Loucy (cell line): ENCODE measurements at regions not wholly inside any gene's neighbourhood (a gene's known extent, or its start where the extent isn't known, plus 50 kb on each side); places are given as distances from the start of the nearest gene placed in this dataset.
"Not testable (repeated sequence)": the region's sequence is repeated elsewhere in the genome, so short reads cannot be mapped to it uniquely, and the experiment has no call there.

Source experiments
- H2AFZ ChIP-seq: fragments of 200-600 bp; sonication (generic); 2 replicates; pipeline ENCODE4 v1.6.0; 2016; ENCODE audit warnings: antibody characterized with exemption, mild to moderate bottlenecking, low read length, moderate library complexity
- H3F3A ChIP-seq: fragments of 200-600 bp; 2 replicates; pipeline ENCODE4 v1.6.0; 2016; ENCODE audit warnings: antibody characterized with exemption, low read depth, mild to moderate bottlenecking
- H3K27me3 ChIP-seq: fragments of 200-600 bp; sonication (generic); 2 replicates; pipeline ENCODE4 v1.6.1; 2014; ENCODE audit warnings: low read length, mild to moderate bottlenecking; ENCODE audit not compliant: insufficient read depth, poor library complexity, severe bottlenecking
- H3K36me3 ChIP-seq: fragments of 200-600 bp; sonication (generic); 2 replicates; pipeline ENCODE4 v1.6.1; 2016; ENCODE audit warnings: low read length; ENCODE audit not compliant: insufficient read depth
- H3K4me1 ChIP-seq: fragments of 200-600 bp; sonication (generic); 2 replicates; pipeline ENCODE4 v1.5.1; 2014; ENCODE audit warnings: low read length, mild to moderate bottlenecking; ENCODE audit not compliant: insufficient read depth, poor library complexity, severe bottlenecking
- H3K4me2 ChIP-seq: fragments of 200-600 bp; sonication (generic); 2 replicates; pipeline ENCODE4 v1.6.0; 2014; ENCODE audit warnings: antibody characterized with exemption, low read length, low read depth, mild to moderate bottlenecking; ENCODE audit not compliant: poor library complexity, severe bottlenecking
- H3K4me3 ChIP-seq: fragments of 200-600 bp; sonication (generic); 2 replicates; pipeline ENCODE4 v1.5.1; 2014; ENCODE audit warnings: low read length, mild to moderate bottlenecking, mixed read lengths; ENCODE audit not compliant: poor library complexity, severe bottlenecking
- H3K79me2 ChIP-seq: fragments of 200-600 bp; sonication (generic); 2 replicates; pipeline ENCODE4 v1.6.1; 2014; ENCODE audit warnings: low read length; ENCODE audit not compliant: insufficient read depth
- H3K9ac ChIP-seq: fragments of 200-600 bp; sonication (generic); 2 replicates; pipeline ENCODE4 v1.6.0; 2014; ENCODE audit warnings: mild to moderate bottlenecking, low read depth, low read length, moderate library complexity; ENCODE audit not compliant: poor library complexity, severe bottlenecking
- H3K9me2 ChIP-seq: fragments of 200-600 bp; sonication (generic); replicated peaks from 2 replicates; pipeline ENCODE4 v1.6.1; 2016; ENCODE audit warnings: low read depth, low read length, mixed read lengths
- H3K9me3 ChIP-seq: fragments of 200-600 bp; sonication (generic); 2 replicates; pipeline ENCODE4 v1.6.1; 2014; ENCODE audit warnings: mild to moderate bottlenecking, antibody characterized with exemption, low read length, low read depth; ENCODE audit not compliant: insufficient read depth
- H4K20me1 ChIP-seq: fragments of 200-600 bp; sonication (generic); 2 replicates; pipeline ENCODE4 v1.6.0; 2014; ENCODE audit warnings: antibody characterized with exemption, low read length, mild to moderate bottlenecking; ENCODE audit not compliant: insufficient read depth, poor library complexity, severe bottlenecking
- CTCF ChIP-seq: fragments of 200-600 bp; sonication (generic); conservative IDR thresholded peaks from 2 replicates; pipeline ENCODE4 v1.5.1; 2014; ENCODE audit warnings: mild to moderate bottlenecking, antibody characterized with exemption, low read length
- EZH2phosphoT487 ChIP-seq: fragments of 200-600 bp; IDR thresholded peaks from 2 replicates; pipeline ENCODE4 v1.6.1; 2018; ENCODE audit warnings: antibody characterized with exemption, mild to moderate bottlenecking, moderate library complexity, borderline replicate concordance

DNA sequence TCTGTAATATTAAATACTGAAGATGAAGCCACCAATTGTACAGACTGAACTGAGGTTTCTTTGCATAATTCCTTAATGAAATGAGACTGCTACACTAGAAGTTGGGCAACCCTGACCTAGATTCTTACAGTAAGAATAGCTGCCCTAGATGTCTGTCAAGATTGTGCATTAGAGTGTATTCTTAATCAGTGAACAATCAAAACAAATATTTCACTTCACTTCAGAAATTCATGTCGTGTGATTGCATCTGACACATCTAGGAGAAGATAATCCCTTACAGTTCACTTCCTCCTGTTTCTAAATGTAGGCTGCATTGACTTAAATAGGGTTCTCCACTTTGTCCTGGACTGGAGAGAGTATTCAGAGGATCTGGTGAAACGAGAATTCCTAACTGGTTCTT lies 283.1 kb downstream of the HNRNPD start:
- TF ChIP-seq CTCF (no peak), EZH2phosphoT487 (no peak)
- H3K9ac ChIP-seq, result no peak overlapping the region

GRCh38 chr4:82084747-82085146 lies 289.0 kb downstream of the HNRNPD start:
- Histone ChIP-seq H3K36me3 (no peaks in the 10 kb centered on the region), H3K4me1 (no peaks in the 10 kb centered on the region), H3K27me3 (no peaks in the 10 kb centered on the region), H3F3A (no peaks in the 10 kb centered on the region), H3K4me2 (no peak overlapping the region), H4K20me1 (no peaks in the 10 kb centered on the region), H3K79me2 (no peaks in the 10 kb centered on the region), H3K9me2 (no peaks in the 10 kb centered on the region), H3K9ac (no peak overlapping the region), H3K9me3 (no peaks in the 10 kb centered on the region), H3K4me3 (no peak overlapping the region), H2AFZ (no peak overlapping the region)
- TF ChIP-seq CTCF (no peak), EZH2phosphoT487 (no peak)

More for the DNA sequence above, 283.1 kb downstream of the HNRNPD start:
- Histone ChIP-seq H3K36me3 (no peaks in the 10 kb centered on the region), H3K79me2 (no peaks in the 10 kb centered on the region), H3K9me2 (no peaks in the 10 kb centered on the region), H3F3A (no peaks in the 10 kb centered on the region), H3K4me3 (no peak overlapping the region), H3K27me3 (no peaks in the 10 kb centered on the region), H3K4me2 (no peak overlapping the region), H2AFZ (no peak overlapping the region), H3K9me3 (no peaks in the 10 kb centered on the region), H3K4me1 (no peaks in the 10 kb centered on the region), H4K20me1 (no peaks in the 10 kb centered on the region)

GRCh38 chr4:82077471-82077995 lies 296.3 kb downstream of the HNRNPD start:
- not testable (repeated sequence) for H3K36me3 ChIP-seq, H4K20me1 ChIP-seq, H3K4me2 ChIP-seq, H3K9me2 ChIP-seq, H3F3A ChIP-seq, H3K79me2 ChIP-seq, H3K4me1 ChIP-seq, H3K9me3 ChIP-seq, H2AFZ ChIP-seq, H3K9ac ChIP-seq, H3K4me3 ChIP-seq, H3K27me3 ChIP-seq

GRCh38 chr4:82076809-82077208 lies 297.0 kb downstream of the HNRNPD start:
- Histone ChIP-seq H3K9me3 (no peaks in the 10 kb centered on the region), H3K4me3 (no peak overlapping the region), H3K27me3 (no peaks in the 10 kb centered on the region), H3K79me2 (no peaks in the 10 kb centered on the region), H3K9ac (no peak overlapping the region), H3K36me3 (no peaks in the 10 kb centered on the region), H3K4me1 (no peaks in the 10 kb centered on the region), H4K20me1 (no peaks in the 10 kb centered on the region), H3K4me2 (no peak overlapping the region), H3F3A (no peaks in the 10 kb centered on the region), H2AFZ (no peak overlapping the region), H3K9me2 (no peaks in the 10 kb centered on the region)
- TF ChIP-seq EZH2phosphoT487, result no peak
- no peak for TF ChIP-seq CTCF
